NCI-H2029 treated with DMSO at 0.1 percent for 48 hours (cell line): ENCODE measurements at regions not wholly inside any gene's neighbourhood (a gene's known extent, or its start where the extent isn't known, plus 50 kb on each side); places are given as distances from the start of the nearest gene placed in this dataset.

Experiments used
- DNase-seq: peaks from one replicate; lab custom pipeline; 2025; lab: John Stamatoyannopoulos, UW

- DNase-seq, result no peak
Observed at GRCh38 chr6:88380618-88381288, 214.6 kb upstream of the CNR1 start.

GRCh38 chr6:88380083-88380482 is 213.9 kb upstream of the CNR1 start:
- no peak for DNase-seq

GRCh38 chr6:88378639-88379038 is 212.5 kb upstream of the CNR1 start:
- DNase-seq, result no peak

- no peak for DNase-seq
Observed at GRCh38 chr6:88377976-88378568, 211.9 kb upstream of the CNR1 start.

GRCh38 chr6:88376768-88377387 is 210.7 kb upstream of the CNR1 start:
- no peak for DNase-seq

GRCh38 chr6:88376197-88376596 is 210.1 kb upstream of the CNR1 start:
- no peak for DNase-seq

- peak; percentile 46 for DNase-seq
Observed at GRCh38 chr6:88374553-88374952, 208.4 kb upstream of the CNR1 start.

GRCh38 chr6:88371480-88371879 is 205.3 kb upstream of the CNR1 start:
- DNase-seq, result no peak

- no peak for DNase-seq
Observed at GRCh38 chr6:88370127-88370710, 204.1 kb upstream of the CNR1 start.

GRCh38 chr6:88369262-88369661 is 203.1 kb upstream of the CNR1 start:
- DNase-seq, result no peak

- DNase-seq, result no peak
Observed at GRCh38 chr6:88368071-88368787, 202.1 kb upstream of the CNR1 start.

GRCh38 chr6:88367248-88367647 is 201.1 kb upstream of the CNR1 start:
- DNase-seq, result no peak

- no peak for DNase-seq
Observed at GRCh38 chr6:88366672-88367071, 200.5 kb upstream of the CNR1 start.

GRCh38 chr6:88365656-88366055 is 199.5 kb upstream of the CNR1 start:
- DNase-seq, result no peak

GRCh38 chr6:88365230-88365629 is 199.1 kb upstream of the CNR1 start:
- no peak for DNase-seq

GRCh38 chr6:88361754-88362153 is 195.6 kb upstream of the CNR1 start:
- no peak for DNase-seq

- no peak for DNase-seq
Observed at GRCh38 chr6:88361298-88361697, 195.2 kb upstream of the CNR1 start.

GRCh38 chr6:88360203-88360797 is 194.2 kb upstream of the CNR1 start:
- DNase-seq, result no peak

- no peak for DNase-seq
Observed at GRCh38 chr6:88359530-88360202, 193.5 kb upstream of the CNR1 start.

- no peak for DNase-seq
Observed at GRCh38 chr6:88358846-88359245, 192.7 kb upstream of the CNR1 start.

GRCh38 chr6:88349511-88349910 is 183.4 kb upstream of the CNR1 start:
- no peak for DNase-seq

GRCh38 chr6:88342336-88342735 is 176.2 kb upstream of the CNR1 start:
- DNase-seq, result no peak
